ENCODE measurements at regions not wholly inside any gene's neighbourhood (a gene's known extent, or its start where the extent isn't known, plus 50 kb on each side); places are given as distances from the start of the nearest gene placed in this dataset.

GRCh38 chr1:57835620-57836019 lies 411.8 kb upstream of the DAB1 start:
- TF ChIP-seq CTCF (IDR thresholded peaks at IDR 0.05) (no peak), POLR2A (IDR thresholded peaks at IDR 0.05) (no peak), POLR2AphosphoS5 (IDR thresholded peaks at IDR 0.05; ENCODE audit: insufficient read depth in 1 of 2, low read depth in 1 of 2) (no peak)

Measured in vagina (tissue), 2 donors.